ENCODE measurements at regions not wholly inside any gene's neighbourhood (a gene's known extent, or its start where the extent isn't known, plus 50 kb on each side); places are given as distances from the start of the nearest gene placed in this dataset.
"Not testable (repeated sequence)": the region's sequence is repeated elsewhere in the genome, so short reads cannot be mapped to it uniquely, and the experiment has no call there.

DNA sequence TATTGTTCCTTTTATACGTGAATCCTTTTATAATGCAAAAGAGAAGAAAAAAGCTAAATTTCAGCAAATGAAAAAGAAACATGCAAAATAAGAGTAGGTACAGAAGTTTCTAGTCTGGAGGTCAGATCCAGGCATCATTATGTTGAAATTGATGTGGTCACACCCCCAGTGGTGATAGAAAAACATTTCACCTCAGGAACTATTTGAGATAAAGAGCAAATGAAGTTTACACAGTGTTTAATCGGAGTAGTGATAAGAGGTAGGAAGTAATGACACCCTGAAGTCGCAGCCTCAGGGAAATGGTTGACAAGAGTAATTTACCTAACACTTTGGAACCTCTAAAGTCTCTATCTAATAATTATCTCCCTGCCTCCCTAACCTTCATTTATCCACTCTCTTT, 536.0 kb upstream of the STEAP1 start:
- no peak for DNase-seq (ENCODE audit: low read depth)

DNA sequence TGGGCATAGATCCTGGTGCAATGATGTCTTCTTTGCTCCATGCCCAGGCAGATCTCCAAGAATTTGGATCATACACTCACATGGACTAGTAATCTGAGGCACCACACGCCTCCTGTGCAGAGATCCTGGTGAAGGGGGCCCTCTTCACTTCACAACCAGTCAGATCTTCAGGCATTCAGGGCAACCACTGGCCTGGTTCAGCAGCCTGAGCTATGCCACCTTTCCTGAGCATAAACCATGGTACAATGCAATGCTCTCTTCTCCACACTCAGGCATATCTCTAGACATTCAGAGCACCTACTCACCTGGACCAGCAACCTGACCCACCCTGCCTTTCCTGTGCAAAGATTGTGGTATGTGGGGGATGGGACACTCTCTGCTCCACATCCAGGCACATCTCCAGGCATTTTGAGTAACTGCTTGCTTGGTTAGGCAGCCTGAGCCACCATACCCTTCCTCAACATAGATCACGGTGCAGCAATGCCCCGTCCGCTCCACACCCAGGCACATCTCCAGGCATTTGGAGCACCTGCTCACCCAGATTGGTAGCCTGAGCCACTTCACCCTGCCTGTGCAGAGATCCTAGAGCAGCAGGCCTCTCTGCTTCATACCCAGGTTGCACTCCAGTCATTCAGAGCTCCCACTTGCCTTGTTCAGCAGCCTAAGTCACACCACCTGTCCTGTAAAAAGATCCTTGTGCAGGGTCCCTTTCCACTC, 532.2 kb upstream of the STEAP1 start:
- no peak for DNase-seq (ENCODE audit: low read depth)

DNA sequence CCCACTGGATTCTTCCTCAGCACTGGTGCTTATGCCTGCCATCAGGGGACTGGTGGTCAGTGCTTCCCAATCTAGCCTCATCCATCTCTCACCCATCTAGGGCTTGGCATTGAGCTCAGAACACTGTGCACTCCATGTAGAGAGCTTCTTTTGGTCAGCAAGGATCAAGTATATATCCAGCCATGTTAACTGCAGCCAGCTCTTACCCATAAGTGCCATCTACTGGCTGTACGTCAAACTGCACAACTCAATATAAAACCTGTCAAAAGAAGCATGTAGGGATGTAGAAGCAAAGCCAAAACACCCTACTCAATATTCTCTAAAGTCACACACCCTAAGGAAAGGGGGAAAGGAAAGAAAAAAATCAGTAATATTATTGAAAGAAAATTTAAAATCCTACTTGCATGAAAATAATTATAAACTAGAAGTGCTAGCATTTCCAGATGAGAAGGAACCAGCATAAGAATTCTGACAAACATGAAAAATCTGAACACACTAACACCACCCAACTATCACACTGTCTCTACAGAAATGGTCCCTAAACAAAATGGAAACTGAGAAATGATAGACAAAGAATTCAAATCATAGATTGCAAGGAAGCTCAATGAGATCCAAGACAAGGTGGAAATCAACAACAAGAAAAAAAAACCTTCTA, 531.1 kb upstream of the STEAP1 start:
- DNase-seq (ENCODE audit: low read depth): peak; percentile 52

DNA sequence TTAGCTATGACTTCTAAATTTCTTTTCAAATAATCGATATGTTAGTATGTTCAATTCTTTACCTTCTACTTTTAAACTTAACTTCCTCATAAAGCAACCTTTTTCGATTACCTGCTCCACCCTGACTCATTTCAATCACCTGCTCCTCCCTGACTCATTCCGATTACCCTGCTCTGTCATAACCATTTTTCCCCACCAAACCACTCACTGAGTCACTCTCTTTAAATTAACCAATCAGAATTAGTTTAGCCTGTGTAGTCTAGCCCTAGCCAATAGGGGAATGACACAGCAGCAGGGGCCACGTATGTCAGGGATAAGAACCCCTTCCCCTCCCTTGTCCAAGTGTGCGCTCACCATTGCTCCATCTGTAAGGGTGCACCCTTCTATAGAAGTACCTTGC, 530.1 kb upstream of the STEAP1 start:
- DNase-seq (ENCODE audit: low read depth): not testable (repeated sequence)

DNA sequence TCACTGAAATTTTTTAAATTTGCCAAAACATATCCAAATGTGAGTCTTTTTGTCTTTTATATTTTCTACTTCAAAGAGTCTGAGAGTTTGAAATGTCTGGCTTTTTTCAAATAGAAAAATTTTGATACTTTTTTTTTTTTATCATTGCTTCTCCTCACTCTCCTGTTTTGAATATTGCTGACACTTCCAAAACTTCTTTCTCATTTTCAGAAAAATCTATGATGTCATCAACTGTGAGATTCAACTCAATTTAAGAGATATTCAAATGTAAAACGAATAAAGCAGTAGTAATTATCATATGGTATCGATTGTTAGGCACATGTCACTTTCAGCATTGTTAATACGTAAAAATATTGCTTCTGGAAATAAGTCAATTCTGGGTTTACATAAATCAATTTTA, 505.8 kb upstream of the STEAP1 start:
- no peak for DNase-seq (ENCODE audit: low read depth)

DNA sequence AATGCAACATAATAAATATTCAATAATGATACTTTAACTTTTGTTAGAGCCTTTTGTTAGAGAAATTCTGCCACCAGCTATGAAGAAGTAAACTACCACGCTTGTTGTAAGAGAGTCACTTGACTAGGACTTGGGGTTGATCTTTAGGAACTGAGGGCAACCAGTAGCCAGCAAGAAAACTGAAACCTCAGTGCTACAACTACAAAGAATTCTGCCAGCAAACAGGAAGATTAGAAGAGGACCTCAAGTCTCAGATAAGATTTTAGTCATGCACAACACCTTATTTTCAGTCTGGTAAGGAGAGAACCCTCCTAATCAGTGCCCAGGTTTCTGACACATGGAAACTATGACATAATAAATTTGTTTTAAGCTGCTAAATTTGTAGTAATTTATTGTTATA, 498.3 kb upstream of the STEAP1 start:
- no peak for DNase-seq (ENCODE audit: low read depth)

DNA sequence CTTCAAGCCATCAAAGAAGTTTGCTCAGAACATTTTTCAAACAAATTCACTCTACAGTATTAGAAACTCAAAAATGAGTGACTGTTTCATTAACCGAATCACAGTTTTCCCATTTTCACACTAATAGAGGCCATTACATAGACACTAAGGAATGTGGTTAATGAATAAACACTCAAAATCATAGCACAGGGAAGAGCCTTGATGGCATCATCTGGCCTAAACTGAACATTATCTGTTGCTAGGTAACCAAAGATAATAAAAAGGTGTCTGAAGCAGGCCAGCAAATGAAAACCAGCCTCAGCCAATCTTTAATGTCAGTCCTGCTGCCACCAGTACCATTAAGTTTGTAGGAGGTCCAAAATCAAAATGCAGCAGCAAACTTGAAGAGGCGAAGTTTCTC, 492.4 kb upstream of the STEAP1 start:
- peak; percentile 50 for DNase-seq (ENCODE audit: low read depth)

DNA sequence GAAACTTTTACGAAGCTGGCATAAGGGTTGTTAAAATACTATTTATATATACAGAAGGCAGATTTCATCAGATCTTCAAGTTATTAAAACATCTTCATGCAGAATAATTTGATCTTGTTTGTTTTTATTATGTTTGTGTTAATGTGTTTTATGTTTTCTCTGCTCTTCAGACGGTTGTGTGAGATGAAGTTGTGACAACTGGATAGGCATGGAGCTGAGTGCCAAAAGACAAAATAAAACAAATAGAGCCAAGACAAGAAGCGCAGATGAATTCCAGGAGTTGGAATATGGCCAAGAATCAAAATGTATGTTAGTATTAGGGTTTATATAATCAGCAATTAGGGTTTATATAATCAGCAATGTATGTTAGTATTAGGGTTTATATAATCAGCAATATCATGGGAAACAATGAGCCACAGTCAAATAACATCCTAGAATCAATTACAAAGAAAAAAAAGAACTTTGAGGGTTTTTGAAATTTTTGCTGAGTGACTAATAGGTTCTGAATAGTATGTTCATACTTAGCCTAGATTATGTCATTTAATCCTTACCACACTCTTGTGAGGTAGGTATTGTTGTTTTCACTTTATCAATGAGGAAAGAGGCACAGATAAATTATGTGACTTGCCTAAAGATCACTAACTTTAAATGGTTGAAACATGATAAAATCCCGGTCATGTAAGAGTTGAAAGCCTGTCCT, 488.0 kb upstream of the STEAP1 start:
- DNase-seq (ENCODE audit: low read depth): peak; percentile 26

DNA sequence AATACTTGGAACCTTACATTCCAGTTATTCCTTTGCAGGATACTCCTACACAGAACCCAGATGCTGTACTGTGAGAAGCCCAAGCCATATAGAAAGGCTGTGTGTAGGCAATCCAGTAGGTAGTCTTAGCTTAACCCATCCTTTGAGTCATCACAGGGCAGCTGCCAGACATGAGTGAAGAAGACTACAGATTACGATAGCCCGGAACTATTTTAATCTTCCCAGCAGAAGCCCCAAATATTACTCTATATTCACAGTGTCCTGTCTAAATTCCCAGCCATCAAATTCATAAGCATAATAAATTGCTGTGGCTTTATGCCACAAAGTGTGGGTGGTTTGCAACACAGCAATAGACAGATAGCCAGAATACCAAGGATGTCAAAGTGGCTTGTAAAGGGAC, 474.1 kb upstream of the STEAP1 start:
- no peak for DNase-seq (ENCODE audit: low read depth)

DNA sequence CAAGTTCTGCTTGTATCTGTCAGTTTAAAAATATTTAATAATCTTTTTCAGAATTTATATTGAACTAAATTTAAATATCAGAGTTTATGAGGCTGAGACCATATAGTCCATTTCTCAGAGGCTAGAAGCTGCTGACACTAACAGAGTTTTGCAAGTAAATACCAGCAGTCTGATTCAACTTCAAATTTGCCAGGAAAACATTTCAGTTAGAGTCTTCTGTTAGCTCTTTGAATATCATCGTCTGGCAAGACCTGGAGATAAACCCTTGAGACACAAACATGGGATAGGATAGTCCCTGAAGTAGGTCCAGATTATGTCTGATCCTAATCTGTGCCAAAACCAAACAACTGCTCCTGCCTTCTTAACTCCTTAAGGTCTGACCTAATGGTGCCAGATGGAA, 472.8 kb upstream of the STEAP1 start:
- no peak for DNase-seq (ENCODE audit: low read depth)

DNA sequence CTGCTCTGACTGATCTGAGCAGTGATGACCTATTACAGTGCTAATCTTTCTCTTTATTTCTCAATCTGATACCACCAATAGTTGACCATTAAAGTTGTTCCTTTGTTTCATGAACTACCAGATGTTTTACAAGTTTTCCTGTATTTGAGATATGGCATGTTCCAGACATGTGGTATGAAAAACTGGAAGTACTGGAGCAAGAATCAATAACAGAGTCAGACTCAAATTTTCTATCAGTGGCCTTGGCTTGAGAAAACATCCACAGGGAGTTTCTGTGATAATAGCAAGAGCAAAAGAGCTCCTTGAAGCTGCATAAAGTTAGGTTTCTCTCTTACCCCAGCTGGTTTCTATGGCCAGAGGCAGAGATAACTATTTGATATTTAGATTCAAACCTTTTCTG, 469.0 kb upstream of the STEAP1 start:
- no peak for DNase-seq (ENCODE audit: low read depth)

DNA sequence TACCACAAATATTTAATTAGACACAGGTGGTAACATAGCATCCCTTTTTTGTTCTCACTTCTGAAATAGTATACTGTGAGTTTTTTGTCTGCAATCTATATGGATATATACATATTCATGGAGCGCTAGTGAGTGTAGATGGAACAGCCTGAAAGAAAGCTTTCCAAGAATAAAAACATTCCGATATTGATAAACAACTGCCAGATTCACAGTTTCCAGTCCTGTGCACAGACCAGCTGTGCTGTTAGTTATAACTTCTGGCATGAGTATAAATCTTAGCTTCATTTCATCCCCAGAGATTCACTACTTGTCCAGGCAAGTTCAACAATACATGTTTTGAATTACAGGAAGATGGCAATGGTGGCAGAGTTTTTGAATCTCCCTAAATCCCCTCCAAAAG, 467.1 kb upstream of the STEAP1 start:
- no peak for DNase-seq (ENCODE audit: low read depth)

DNA sequence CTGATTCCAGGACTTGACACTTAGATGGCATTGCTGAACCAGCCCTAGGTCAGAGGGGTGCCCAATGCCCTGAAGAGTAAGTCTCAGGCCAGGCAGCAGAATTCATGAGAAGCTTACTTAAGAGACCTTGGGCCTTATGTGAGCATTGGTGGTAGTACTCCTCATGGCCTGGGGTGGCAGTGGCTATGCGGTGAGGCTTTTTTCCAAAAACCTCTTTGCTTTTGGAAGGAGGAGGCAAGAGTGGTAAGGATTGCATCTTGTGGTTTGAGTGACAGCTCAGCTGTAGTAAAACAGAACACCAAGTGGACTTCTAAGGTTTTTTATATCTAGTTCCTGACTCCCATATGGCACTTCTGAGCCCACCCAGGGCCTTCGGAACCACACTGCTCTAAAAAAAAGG, 459.0 kb upstream of the STEAP1 start:
- DNase-seq (ENCODE audit: low read depth): no peak

DNA sequence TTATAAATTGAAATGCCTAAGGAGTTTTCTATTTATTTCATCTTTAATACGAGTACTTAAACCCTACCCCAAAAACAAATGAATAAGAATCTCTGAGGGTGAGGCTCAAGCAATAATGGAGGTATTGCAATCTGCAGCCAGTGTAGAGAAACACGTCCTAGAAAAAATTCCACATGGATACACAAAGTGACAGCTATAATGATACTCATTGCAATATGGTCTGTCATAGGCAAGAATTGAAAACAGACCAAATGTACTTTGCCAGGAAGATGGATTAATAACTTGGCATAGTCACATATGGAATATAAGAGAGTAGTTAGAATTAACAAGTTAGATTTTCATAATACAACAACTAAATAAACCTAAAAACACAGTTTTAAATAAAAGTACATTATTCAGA, 440.1 kb upstream of the STEAP1 start:
- no peak for DNase-seq (ENCODE audit: low read depth)

DNA sequence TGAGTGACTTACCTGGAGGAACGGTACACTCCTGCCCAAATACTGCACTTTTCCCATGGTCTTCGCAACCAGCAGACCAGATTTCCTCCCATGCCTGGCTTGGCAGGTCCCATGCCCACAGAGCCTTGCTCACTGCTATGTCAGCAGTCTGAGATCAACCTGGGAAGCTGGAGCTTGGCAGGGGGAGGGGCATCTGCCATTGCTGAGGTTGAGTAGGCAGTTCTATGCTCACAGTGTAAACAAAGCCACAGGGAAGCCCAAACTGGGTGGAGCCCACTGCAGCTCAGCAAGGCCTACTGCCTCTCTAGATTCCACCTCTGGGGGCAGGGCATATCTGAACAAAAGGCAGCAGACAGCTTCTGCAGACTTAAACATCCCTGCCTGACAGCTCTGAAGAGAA, 435.3 kb upstream of the STEAP1 start:
- peak; percentile 66 for DNase-seq (ENCODE audit: low read depth)

DNA sequence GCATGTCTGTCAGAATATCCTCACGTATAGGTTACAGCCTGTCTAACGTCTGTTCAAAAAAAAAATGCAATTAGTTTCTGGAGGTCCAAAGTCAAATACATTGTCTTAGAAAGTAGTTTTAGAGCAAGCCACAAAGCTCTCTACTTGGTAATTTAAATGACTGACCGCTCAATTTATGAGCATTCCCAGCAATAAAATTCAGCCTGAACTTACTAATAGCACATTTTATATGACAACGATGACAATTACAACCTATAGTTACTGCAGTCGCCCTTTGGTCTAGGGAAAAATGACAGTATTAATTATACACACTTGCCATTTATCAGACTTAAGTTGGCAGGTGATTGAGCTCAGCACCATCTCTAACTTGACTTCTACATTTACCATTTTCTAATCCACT, 425.8 kb upstream of the STEAP1 start:
- no peak for DNase-seq (ENCODE audit: low read depth)

DNA sequence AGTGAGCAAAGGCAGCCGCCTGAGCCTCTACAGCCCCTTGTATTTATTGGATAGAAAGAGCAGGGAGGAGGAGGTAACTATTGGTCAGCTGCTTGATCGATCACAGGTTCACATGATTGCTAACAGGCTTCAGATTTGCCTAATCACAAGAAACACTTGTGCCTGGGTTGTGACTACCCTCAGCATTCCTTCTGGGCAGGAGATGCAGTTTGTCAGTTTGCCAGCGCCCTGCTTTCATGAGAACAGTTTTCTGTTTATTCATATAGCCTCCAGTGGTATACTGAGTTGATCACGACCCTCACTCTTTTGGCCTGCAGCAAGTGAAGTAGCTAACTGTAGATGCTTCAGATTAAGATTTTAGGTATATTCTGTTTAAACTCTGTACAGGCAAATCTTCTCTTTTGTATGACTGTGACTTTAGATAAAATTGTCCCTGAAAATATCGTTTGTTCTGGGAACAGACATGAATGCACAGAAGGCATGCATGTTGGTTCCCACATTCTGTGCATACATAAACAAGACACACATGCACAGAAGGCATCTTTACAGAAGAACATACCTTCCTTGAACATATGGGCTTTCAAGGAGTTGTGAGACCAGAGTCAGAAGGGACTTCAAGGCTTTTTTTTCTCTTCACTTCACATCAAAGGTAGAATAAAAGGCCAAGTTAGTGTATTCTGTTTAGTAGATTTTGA, 422.4 kb upstream of the STEAP1 start:
- peak; percentile 18 for DNase-seq (ENCODE audit: low read depth)

DNA sequence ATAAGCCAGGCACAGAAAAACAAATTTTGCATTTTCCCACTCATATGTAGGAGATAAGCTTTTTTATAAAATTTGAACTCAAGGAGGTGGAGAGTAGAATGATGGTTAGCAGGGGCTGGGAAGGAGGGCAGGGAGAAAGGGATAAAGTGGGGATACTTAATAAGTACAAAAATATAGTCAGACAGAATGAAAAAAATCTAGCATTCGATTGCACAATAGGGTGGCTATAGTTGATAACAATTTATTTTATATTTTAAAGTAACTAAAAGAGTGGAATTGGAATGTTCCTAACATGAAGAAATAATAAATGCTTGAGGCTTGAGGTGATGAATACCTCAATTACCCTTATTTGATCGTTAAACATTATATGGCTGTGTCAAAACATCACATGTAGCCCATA, 415.7 kb upstream of the STEAP1 start:
- no peak for DNase-seq (ENCODE audit: low read depth)

DNA sequence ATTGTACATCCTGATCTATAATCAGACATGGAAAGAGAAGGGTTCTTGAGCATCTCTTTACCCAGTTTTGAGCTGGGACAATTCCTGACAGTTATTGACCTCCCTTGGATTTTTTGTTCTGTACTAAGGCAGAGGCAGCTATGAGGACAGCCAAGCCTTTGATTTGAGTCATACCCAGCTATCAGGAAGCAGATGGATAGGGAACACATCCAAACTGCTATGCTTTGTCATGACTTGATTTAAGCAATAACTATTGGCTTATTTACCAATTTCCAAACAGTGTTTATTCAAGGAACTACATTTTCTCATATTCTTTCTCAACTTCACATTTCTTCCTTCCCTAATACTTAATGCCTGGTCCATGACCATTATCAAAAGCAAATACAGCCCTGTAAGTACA, 396.4 kb upstream of the STEAP1 start:
- no peak for DNase-seq (ENCODE audit: low read depth)

DNA sequence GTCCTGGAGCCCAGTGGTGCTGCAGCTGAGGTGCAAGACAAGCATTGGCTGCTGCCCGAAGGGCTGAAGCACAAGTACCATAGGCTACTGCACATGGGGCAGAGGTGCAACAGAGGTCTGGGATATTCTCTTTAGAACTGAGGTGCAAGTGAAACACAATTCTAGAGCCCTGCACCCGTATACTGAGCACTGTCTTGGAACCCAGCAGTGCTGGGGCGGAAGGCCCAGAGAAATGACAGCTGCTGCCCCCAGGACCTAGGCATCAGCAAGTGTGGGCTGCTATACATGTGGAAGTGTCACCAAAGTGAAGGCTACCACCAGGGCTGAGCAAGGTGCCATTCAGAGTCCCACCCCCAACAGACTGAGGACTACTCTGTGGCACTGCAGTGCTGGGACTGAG, 393.6 kb upstream of the STEAP1 start:
- no peak for DNase-seq (ENCODE audit: low read depth)

DNA sequence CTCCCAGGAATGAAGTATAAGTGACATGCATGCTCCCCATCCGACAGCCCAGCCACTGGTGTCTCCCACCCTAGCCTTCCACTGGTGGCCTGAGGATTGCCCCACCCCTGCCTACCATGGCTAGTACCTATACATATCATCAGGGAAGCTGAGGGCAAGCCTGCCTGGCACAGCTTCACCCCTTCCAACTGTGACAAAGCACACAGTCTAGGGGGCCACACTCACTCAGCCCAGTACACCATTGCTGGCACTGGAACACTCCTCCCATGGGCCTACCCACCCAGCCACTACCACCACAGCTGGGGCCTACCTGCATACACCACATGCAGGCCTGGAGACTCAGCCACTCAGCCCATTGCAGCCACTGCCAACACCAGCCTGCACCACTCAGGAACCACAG, 393.1 kb upstream of the STEAP1 start:
- DNase-seq (ENCODE audit: low read depth): no peak

DNA sequence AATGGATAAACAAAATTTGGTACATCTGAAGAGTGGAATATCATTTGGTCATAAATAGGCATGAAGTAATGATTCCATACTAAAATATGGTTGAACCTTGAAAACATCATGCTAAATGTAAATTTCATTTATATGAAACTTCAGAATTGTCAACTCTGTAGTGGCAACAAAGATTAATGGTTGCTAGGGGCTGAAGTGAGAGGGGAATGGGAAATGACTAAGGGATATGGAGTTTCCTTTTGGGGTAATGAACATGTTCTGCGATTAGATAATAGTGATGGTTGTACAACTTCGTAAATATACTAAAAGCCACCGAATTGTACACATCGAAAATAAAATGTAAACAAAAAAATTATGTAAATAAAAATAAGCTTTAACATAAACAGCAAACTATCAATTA, 384.1 kb upstream of the STEAP1 start:
- DNase-seq (ENCODE audit: low read depth): no peak
